ENCODE measurements at regions not wholly inside any gene's neighbourhood (a gene's known extent, or its start where the extent isn't known, plus 50 kb on each side); places are given as distances from the start of the nearest gene placed in this dataset.

GRCh38 chr1:218772575-218772974 is 401.1 kb upstream of the LYPLAL1 start:
- DNase-seq (ENCODE audit: low spot score) = no peak

GRCh38 chr1:218775501-218776021 is 398.1 kb upstream of the LYPLAL1 start:
- no peak for DNase-seq (ENCODE audit: low spot score)

GRCh38 chr1:218778257-218779126 is 395.2 kb upstream of the LYPLAL1 start:
- no peak for DNase-seq (ENCODE audit: low spot score)

GRCh38 chr1:218779341-218780100 is 394.2 kb upstream of the LYPLAL1 start:
- no peak for DNase-seq (ENCODE audit: low spot score)

GRCh38 chr1:218783131-218783530 is 390.5 kb upstream of the LYPLAL1 start:
- no peak for DNase-seq (ENCODE audit: low spot score)

- no peak for DNase-seq (ENCODE audit: low spot score)
Observed at GRCh38 chr1:218783916-218784315, 389.8 kb upstream of the LYPLAL1 start.

GRCh38 chr1:218785928-218786327 is 387.8 kb upstream of the LYPLAL1 start:
- DNase-seq (ENCODE audit: low spot score) = no peak

GRCh38 chr1:218787826-218788225 is 385.9 kb upstream of the LYPLAL1 start:
- no peak for DNase-seq (ENCODE audit: low spot score)

- no peak for DNase-seq (ENCODE audit: low spot score)
Observed at GRCh38 chr1:218796773-218797172, 376.9 kb upstream of the LYPLAL1 start.

GRCh38 chr1:218802799-218803198 is 370.9 kb upstream of the LYPLAL1 start:
- no peak for DNase-seq (ENCODE audit: low spot score)

- DNase-seq (ENCODE audit: low spot score) = no peak
Observed at GRCh38 chr1:218803351-218803997, 370.2 kb upstream of the LYPLAL1 start.

- no peak for DNase-seq (ENCODE audit: low spot score)
Observed at GRCh38 chr1:218804014-218804785, 369.5 kb upstream of the LYPLAL1 start.

GRCh38 chr1:218809061-218809460 is 364.6 kb upstream of the LYPLAL1 start:
- DNase-seq (ENCODE audit: low spot score) = no peak

- DNase-seq (ENCODE audit: low spot score) = no peak
Observed at GRCh38 chr1:218809625-218810024, 364.1 kb upstream of the LYPLAL1 start.

- DNase-seq (ENCODE audit: low spot score) = no peak
Observed at GRCh38 chr1:218810306-218810705, 363.4 kb upstream of the LYPLAL1 start.

GRCh38 chr1:218811497-218811896 is 362.2 kb upstream of the LYPLAL1 start:
- no peak for DNase-seq (ENCODE audit: low spot score)

GRCh38 chr1:218812360-218812759 is 361.3 kb upstream of the LYPLAL1 start:
- DNase-seq (ENCODE audit: low spot score) = no peak

GRCh38 chr1:218813237-218813636 is 360.4 kb upstream of the LYPLAL1 start:
- DNase-seq (ENCODE audit: low spot score) = peak; percentile 9

- DNase-seq (ENCODE audit: low spot score) = no peak
Observed at GRCh38 chr1:218815076-218815475, 358.6 kb upstream of the LYPLAL1 start.

GRCh38 chr1:218817071-218817470 is 356.6 kb upstream of the LYPLAL1 start:
- DNase-seq (ENCODE audit: low spot score) = no peak

- DNase-seq (ENCODE audit: low spot score) = no peak
Observed at GRCh38 chr1:218817691-218818465, 355.8 kb upstream of the LYPLAL1 start.
